GM20000 (cell line): ENCODE measurements at regions not wholly inside any gene's neighbourhood (a gene's known extent, or its start where the extent isn't known, plus 50 kb on each side); places are given as distances from the start of the nearest gene placed in this dataset.

Experiments
- DNase-seq: peaks from one replicate; pipeline ENCODE4 v3.0.0; 2012; ENCODE audit warnings: low spot score
- TF ChIP-seq, protein P1 (sequence below): IDR thresholded peaks from 2 replicates; pipeline ENCODE4 v1.5.1; 2012; ENCODE audit warnings: mild to moderate bottlenecking, control low read depth; ENCODE audit errors: extremely low read depth, missing control alignments

DNA sequence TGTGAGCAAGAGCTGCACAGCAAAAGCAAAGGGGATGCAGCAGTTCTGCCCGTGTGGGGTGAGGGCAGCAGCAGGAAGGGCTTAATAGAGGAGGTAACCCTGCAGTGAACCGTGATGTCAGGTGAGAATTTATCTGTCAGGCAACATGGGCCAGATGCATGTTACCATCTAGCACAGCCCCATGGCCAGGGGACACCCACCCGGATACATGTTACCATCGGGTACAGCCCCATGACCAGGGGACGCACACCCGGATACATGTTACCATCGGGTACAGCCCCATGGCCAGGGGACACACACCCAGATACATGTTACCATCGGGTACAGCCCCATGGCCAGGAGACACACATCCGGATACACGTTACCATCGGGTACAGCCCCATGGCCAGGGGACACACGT is 99.4 kb downstream of the RBFOX3 start:
- no peak for DNase-seq
- TF ChIP-seq, protein P1, sequence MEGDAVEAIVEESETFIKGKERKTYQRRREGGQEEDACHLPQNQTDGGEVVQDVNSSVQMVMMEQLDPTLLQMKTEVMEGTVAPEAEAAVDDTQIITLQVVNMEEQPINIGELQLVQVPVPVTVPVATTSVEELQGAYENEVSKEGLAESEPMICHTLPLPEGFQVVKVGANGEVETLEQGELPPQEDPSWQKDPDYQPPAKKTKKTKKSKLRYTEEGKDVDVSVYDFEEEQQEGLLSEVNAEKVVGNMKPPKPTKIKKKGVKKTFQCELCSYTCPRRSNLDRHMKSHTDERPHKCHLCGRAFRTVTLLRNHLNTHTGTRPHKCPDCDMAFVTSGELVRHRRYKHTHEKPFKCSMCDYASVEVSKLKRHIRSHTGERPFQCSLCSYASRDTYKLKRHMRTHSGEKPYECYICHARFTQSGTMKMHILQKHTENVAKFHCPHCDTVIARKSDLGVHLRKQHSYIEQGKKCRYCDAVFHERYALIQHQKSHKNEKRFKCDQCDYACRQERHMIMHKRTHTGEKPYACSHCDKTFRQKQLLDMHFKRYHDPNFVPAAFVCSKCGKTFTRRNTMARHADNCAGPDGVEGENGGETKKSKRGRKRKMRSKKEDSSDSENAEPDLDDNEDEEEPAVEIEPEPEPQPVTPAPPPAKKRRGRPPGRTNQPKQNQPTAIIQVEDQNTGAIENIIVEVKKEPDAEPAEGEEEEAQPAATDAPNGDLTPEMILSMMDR, result no peak

DNA sequence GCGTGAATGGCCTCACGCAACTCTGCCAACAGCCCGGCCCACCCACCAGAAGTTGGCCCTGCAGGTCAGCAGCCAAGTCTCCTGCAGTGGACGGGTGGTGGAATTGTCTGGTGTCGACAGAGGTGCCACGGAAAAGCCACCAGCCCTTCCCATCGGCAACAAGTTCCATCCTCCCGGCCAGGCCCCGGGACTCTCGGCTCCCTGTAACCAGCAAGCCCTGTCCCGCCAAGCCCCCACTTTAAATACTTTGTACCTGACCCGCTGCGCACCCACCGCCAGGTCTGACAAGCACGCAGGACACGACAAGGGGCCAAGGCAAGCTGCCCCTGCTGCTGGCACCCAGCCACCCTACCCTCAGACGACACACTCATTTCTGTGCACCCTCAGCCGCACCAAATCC is 100.8 kb downstream of the RBFOX3 start:
- DNase-seq, result no peak
- TF ChIP-seq, protein P1, result no peak

DNA sequence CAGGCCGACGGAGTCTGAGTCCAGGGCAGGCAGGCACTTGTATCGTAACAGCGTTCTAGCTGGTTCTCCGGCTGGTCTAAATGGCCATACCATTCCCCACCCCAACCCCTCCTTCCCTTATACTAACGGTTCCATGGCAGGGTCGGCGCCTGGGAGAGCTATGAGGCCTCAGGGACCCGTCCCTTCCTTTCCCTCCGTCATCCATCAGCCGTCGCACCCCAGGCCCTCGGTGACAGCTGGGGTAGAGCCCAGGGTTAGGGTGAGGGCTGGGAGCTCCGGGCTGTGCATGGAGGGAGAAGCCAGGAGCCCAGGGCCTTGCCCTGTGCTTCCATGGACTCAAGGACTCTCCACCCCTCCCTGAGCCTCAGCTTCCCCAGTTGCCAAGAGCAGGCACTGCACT is 101.4 kb downstream of the RBFOX3 start:
- no peak for DNase-seq
- TF ChIP-seq, protein P1, result no peak

DNA sequence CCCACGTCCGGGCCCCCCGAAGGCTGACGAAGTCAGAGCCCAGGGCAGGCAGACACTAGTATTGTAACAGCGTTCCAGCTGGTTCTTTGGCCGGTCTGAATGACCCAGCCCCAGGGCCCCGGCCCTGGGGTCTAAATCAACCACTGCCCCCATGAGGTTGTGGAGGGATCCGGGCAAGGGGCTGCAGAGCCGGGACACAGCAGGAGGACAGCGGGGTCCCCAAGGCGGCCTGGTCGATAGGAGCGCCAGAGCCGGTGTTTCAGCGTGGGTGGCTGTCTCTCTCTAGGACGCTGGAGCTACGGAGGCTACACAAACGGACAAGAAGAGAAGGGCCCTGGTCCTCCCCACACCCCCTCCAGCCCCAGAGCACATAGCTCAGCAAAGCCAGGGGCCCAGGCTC is 101.8 kb downstream of the RBFOX3 start:
- no peak for DNase-seq
- TF ChIP-seq, protein P1, result no peak

DNA sequence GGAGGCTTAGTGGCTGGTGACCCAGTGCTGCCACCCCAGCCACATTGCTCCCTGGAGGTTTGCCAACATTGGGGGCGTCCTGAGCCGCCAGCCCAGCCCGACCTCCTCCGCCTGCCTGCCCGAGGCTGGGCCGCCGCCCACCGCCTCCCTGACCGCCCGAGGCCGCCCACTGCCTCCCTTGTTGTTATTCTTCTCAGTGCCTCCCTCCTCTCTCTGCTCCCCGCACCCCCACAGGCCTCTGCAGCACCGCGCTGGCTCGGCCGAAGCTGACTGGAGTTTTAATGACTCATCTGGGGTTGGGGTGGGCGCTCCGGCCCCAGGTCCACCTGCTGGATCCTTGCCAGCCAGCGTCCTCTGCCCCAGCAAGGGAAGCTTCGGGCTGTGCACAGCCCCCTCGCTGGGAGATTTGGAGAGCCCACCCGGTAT is 102.5 kb downstream of the RBFOX3 start:
- TF ChIP-seq, protein P1, result no peak
- DNase-seq, result no peak

DNA sequence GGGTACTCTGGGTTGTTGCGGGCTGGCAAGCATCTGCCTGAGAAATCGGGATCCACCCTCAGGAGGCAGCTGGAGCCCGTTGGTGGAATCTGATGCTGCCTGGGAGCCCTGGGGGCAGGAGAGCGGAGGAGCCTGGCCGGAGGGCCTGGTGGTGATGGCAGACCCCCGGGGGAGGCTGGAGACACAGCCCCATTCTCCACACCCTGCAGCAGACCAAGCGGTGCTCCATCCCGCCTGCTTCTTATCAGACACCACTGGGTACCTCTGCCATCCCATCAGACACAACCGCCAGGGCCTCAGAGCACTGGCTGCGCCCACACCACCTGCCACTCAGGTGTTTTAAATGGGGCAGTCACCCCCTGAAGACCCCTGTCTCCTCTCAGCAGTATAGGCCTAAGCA is 103.9 kb downstream of the RBFOX3 start:
- TF ChIP-seq, protein P1, result no peak
- no peak for DNase-seq

DNA sequence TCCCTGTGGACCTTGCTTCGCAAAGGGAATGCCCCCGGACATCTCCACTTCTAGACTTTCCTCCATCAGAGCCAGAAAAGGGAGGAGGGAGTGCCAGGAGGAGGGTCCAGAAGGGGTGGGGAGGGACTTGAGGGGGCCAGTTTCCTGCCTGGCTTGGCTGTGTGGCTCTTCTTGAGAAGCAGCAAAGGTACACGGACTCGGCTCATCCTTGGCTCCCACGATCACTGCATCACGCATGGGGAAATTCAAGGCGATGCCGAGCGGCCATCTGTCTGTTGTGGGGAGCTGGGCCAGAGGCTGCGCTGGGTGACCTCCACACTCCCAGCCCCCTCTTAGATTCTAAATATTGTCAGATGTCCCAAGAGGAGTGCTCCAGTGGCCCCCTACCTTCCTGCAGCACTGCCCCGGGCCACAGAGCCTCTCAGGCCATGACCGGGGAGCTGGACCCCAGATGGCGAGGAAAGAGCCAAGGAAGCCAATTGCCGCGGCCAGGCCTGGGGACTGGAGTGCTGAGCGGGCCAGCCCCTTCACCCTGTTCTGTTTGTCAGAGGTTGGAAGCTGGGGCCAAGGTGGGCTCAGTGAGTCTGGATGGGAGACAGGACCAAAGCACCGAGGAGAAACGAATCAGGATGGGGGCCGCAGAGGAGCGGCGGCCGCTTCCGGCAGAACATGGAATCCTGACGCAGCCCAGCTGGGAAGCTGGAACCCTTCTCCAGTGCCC is 104.5 kb downstream of the RBFOX3 start:
- no peak for DNase-seq
- TF ChIP-seq, protein P1, result no peak
